Esophagus muscularis mucosa (tissue), 4 donors: ENCODE measurements at regions not wholly inside any gene's neighbourhood (a gene's known extent, or its start where the extent isn't known, plus 50 kb on each side); places are given as distances from the start of the nearest gene placed in this dataset.

ENCODE experiments used
- EP300 ChIP-seq: sonication (generic); formaldehyde crosslinking; IDR thresholded peaks from one replicate; pipeline ENCODE4 v1.6.1; 2017; ENCODE audit warnings: antibody characterized with exemption
- POLR2A ChIP-seq: fragments of 450-650 bp; IDR thresholded peaks from one replicate; pipeline ENCODE4 v1.6.1; 2017; ENCODE audit warnings: antibody characterized with exemption, moderate library complexity, mild to moderate bottlenecking, low read depth
- POLR2AphosphoS5 ChIP-seq, 2 donors: sonication (generic); formaldehyde crosslinking; IDR thresholded peaks; one replicate each; pipeline ENCODE4 v1.6.1; 2017; ENCODE audit warnings: antibody characterized with exemption in 2 of 2
- TF ChIP-seq, protein P1 (sequence below), 3 experiments: fragments of 200-600 bp in 2 of 3; fragments of 450-650 bp in 1 of 3; sonication (generic) in 2 of 3; IDR thresholded peaks; one replicate each; pipeline ENCODE4 v1.5.1; 2017 to 2019; ENCODE audit warnings: antibody characterized with exemption in 3 of 3, mild to moderate bottlenecking in 2 of 3, moderate library complexity in 1 of 3

- TF ChIP-seq, protein P1, sequence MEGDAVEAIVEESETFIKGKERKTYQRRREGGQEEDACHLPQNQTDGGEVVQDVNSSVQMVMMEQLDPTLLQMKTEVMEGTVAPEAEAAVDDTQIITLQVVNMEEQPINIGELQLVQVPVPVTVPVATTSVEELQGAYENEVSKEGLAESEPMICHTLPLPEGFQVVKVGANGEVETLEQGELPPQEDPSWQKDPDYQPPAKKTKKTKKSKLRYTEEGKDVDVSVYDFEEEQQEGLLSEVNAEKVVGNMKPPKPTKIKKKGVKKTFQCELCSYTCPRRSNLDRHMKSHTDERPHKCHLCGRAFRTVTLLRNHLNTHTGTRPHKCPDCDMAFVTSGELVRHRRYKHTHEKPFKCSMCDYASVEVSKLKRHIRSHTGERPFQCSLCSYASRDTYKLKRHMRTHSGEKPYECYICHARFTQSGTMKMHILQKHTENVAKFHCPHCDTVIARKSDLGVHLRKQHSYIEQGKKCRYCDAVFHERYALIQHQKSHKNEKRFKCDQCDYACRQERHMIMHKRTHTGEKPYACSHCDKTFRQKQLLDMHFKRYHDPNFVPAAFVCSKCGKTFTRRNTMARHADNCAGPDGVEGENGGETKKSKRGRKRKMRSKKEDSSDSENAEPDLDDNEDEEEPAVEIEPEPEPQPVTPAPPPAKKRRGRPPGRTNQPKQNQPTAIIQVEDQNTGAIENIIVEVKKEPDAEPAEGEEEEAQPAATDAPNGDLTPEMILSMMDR (IDR thresholded peaks at IDR 0.05) = no peak
- TF ChIP-seq POLR2A (no peak), POLR2AphosphoS5 (IDR thresholded peaks at IDR 0.05) (no peak), EP300 (no peak)
Observed at GRCh38 chr16:7004266-7004665, 328.4 kb upstream of the RBFOX1 start.
